Naive thymus-derived CD4-positive, alpha-beta T cell (primary cell): ENCODE measurements at regions not wholly inside any gene's neighbourhood (a gene's known extent, or its start where the extent isn't known, plus 50 kb on each side); places are given as distances from the start of the nearest gene placed in this dataset.

Source experiments
- ATAC-seq: fragments of 150-1000 bp; cut with Tn5 transposase; 2 replicates; pipeline ENCODE4 v1.10.0; 2021; ENCODE audit warnings: mild to moderate bottlenecking, moderate library complexity
- CTCF ChIA-PET: fragments of 350-600 bp; sonication (Branson Sonifier 250); formaldehyde crosslinking; loops from one replicate; lab custom pipeline; 2021; ENCODE audit warnings: antibody characterized with exemption; lab: Charles Lee
- POLR2A ChIA-PET: fragments of 350-600 bp; sonication (Branson Sonifier 250); formaldehyde crosslinking; loops from one replicate; lab custom pipeline; 2021; ENCODE audit warnings: antibody characterized with exemption, inconsistent platforms; lab: Charles Lee
- DNase-seq, 9 donors: peaks; one replicate each; pipeline versions ENCODE4 v3.0.0 to v3.0.0-alpha.2; 2020 to 2022; ENCODE audit warnings: mixed read lengths in 1 of 9
- H3K27ac ChIP-seq: one replicate; pipeline ENCODE4 v1.7.0; 2013; ENCODE audit warnings: mild to moderate bottlenecking, low read depth, low read length, moderate library complexity
- H3K27me3 ChIP-seq, 2 donors: one replicate each; pipeline ENCODE4 v1.7.0; 2013; ENCODE audit warnings: low read length in 2 of 2, mild to moderate bottlenecking in 2 of 2, moderate library complexity in 2 of 2; ENCODE audit not compliant: control insufficient read depth in 2 of 2, insufficient read depth in 2 of 2
- H3K36me3 ChIP-seq, 3 experiments: 1 replicate in 2 of 3; 2 replicates in 1 of 3; pipeline ENCODE4 v1.7.0; 2013; ENCODE audit warnings: low read length in 3 of 3, mild to moderate bottlenecking in 3 of 3, moderate library complexity in 1 of 3; ENCODE audit not compliant: insufficient read depth in 3 of 3, control insufficient read depth in 2 of 3
- H3K4me1 ChIP-seq, 2 donors: one replicate each; pipeline ENCODE4 v1.7.0; 2013; ENCODE audit warnings: low read length in 2 of 2, mild to moderate bottlenecking in 2 of 2, moderate library complexity in 1 of 2; ENCODE audit not compliant: control insufficient read depth in 2 of 2, insufficient read depth in 2 of 2
- H3K4me3 ChIP-seq: 2 replicates; pipeline ENCODE4 v1.7.0; 2013; ENCODE audit warnings: mild to moderate bottlenecking, low read length
- H3K9me3 ChIP-seq, 3 experiments: 1 replicate in 2 of 3; 2 replicates in 1 of 3; pipeline ENCODE4 v1.7.0; 2013; ENCODE audit warnings: low read length in 3 of 3; ENCODE audit not compliant: control insufficient read depth in 2 of 3
- H3K27ac Mint-ChIP-seq, 9 donors: one replicate each; pipeline ENCODE4 v1.8.0; 2020 to 2022; ENCODE audit warnings: mixed read lengths in 9 of 9, mild to moderate bottlenecking in 8 of 9, moderate library complexity in 5 of 9, inconsistent platforms in 2 of 9
- H3K27me3 Mint-ChIP-seq, 5 donors: one replicate each; pipeline ENCODE4 v1.8.0; 2021 to 2022; ENCODE audit warnings: mixed read lengths in 5 of 5, mild to moderate bottlenecking in 1 of 5
- H3K36me3 Mint-ChIP-seq, 5 donors: one replicate each; pipeline ENCODE4 v1.8.0; 2020 to 2022; ENCODE audit warnings: mixed read lengths in 5 of 5, mild to moderate bottlenecking in 3 of 5, inconsistent platforms in 1 of 5
- H3K4me1 Mint-ChIP-seq, 7 donors: one replicate each; pipeline ENCODE4 v1.8.0; 2020 to 2022; ENCODE audit warnings: mixed read lengths in 7 of 7, mild to moderate bottlenecking in 3 of 7, inconsistent platforms in 1 of 7
- H3K4me3 Mint-ChIP-seq, 10 donors: one replicate each; pipeline ENCODE4 v1.8.0; 2020 to 2022; ENCODE audit warnings: mild to moderate bottlenecking in 10 of 10, mixed read lengths in 10 of 10, moderate library complexity in 6 of 10, inconsistent platforms in 2 of 10
- H3K9me3 Mint-ChIP-seq, 11 donors: one replicate each; pipeline ENCODE4 v1.8.0; 2020 to 2022; ENCODE audit warnings: mixed read lengths in 11 of 11, mild to moderate bottlenecking in 4 of 11, inconsistent platforms in 1 of 11, moderate library complexity in 1 of 11
- intact Hi-C, 2 donors: fragments of 100-400 bp; cut with micrococcal nuclease; formaldehyde crosslinking; loops; one replicate each; pipeline ENCODE4 v1.15.1; 2023

- no peaks in the 10 kb centered on the region for H3K4me1 Mint-ChIP-seq
- intact Hi-C loops = no loop called here
- H3K4me3 Mint-ChIP-seq = no peak overlapping the region
- Histone ChIP-seq H3K4me3 (no peak overlapping the region), H3K9me3 (no peaks in the 10 kb centered on the region), H3K36me3 (no peaks in the 10 kb centered on the region), H3K27me3 (no peaks in the 10 kb centered on the region), H3K27ac (no peak overlapping the region), H3K4me1 (no peaks in the 10 kb centered on the region)
- H3K27ac Mint-ChIP-seq = no peak overlapping the region
- H3K36me3 Mint-ChIP-seq = no peaks in the 10 kb centered on the region
- peaks cover 5 to 16% (median 8%) of the 10 kb centered on the region in 5 donors for H3K27me3 Mint-ChIP-seq
- ATAC-seq (no peak), DNase-seq (no peak)
- no peaks in the 10 kb centered on the region for H3K9me3 Mint-ChIP-seq
- ChIA-PET CTCF (no interaction called here), POLR2A (no interaction called here)
Observed at GRCh38 chr22:22033803-22034468, 51.3 kb upstream of the TOP3B start.

GRCh38 chr22:22032906-22033802 is 50.6 kb upstream of the TOP3B start:
- ChIA-PET POLR2A (no interaction called here), CTCF (no interaction called here)
- ATAC-seq (no peak), DNase-seq (no peak)
- H3K36me3 ChIP-seq = no peaks in the 10 kb centered on the region
- Mint-ChIP-seq H3K36me3 (no peaks in the 10 kb centered on the region), H3K27me3 (peaks cover 5 to 11% (median 8%) of the 10 kb centered on the region in 5 donors), H3K27ac (no peak overlapping the region), H3K4me1 (no peaks in the 10 kb centered on the region), H3K4me3 (no peak overlapping the region), H3K9me3 (no peaks in the 10 kb centered on the region)
- H3K27ac ChIP-seq = no peak overlapping the region
- no peak overlapping the region for H3K4me3 ChIP-seq
- H3K27me3 ChIP-seq = no peaks in the 10 kb centered on the region
- no peaks in the 10 kb centered on the region for H3K4me1 ChIP-seq
- no peaks in the 10 kb centered on the region for H3K9me3 ChIP-seq
- intact Hi-C loops = no loop called here

- ChIA-PET CTCF (no interaction called here), POLR2A (no interaction called here)
- H3K27ac Mint-ChIP-seq = no peak overlapping the region
- intact Hi-C loops = no loop called here
- ATAC-seq (no peak), DNase-seq (no peak)
- no peaks in the 10 kb centered on the region for H3K36me3 ChIP-seq
- peaks cover 5 to 11% (median 8%) of the 10 kb centered on the region in 5 donors for H3K27me3 Mint-ChIP-seq
- no peak overlapping the region for H3K27ac ChIP-seq
- H3K9me3 Mint-ChIP-seq = no peaks in the 10 kb centered on the region
- no peak overlapping the region for H3K4me3 ChIP-seq
- no peak overlapping the region for H3K4me3 Mint-ChIP-seq
- no peaks in the 10 kb centered on the region for H3K4me1 Mint-ChIP-seq
- H3K36me3 Mint-ChIP-seq = no peaks in the 10 kb centered on the region
- no peaks in the 10 kb centered on the region for H3K9me3 ChIP-seq
- no peaks in the 10 kb centered on the region for H3K4me1 ChIP-seq
- no peaks in the 10 kb centered on the region for H3K27me3 ChIP-seq
Observed at GRCh38 chr22:22032099-22032905, 49.7 kb upstream of the TOP3B start.
